WI38 (cell line): ENCODE measurements at regions not wholly inside any gene's neighbourhood (a gene's known extent, or its start where the extent isn't known, plus 50 kb on each side); places are given as distances from the start of the nearest gene placed in this dataset.

Experiments
- H3K4me3 ChIP-seq: 2 replicates; pipeline ENCODE4 v1.5.1; 2011; ENCODE audit warnings: low read depth, mild to moderate bottlenecking, control low read depth, low read length
- CTCF ChIP-seq: IDR thresholded peaks from 2 replicates; pipeline ENCODE4 v1.5.1; 2012; ENCODE audit warnings: low read depth, mild to moderate bottlenecking, control low read depth, low read length

GRCh38 chr2:146031158-146031557 lies 1511.2 kb upstream of the ZEB2 start:
- no peak overlapping the region for H3K4me3 ChIP-seq

GRCh38 chr2:146027156-146027555 lies 1507.2 kb upstream of the ZEB2 start:
- no peak for TF ChIP-seq CTCF
- H3K4me3 ChIP-seq = no peak overlapping the region

More at GRCh38 chr2:146031158-146031557, 1511.2 kb upstream of the ZEB2 start:
- TF ChIP-seq CTCF = no peak

GRCh38 chr2:146025519-146025918 lies 1505.6 kb upstream of the ZEB2 start:
- no peak overlapping the region for H3K4me3 ChIP-seq
- no peak for TF ChIP-seq CTCF

GRCh38 chr2:146024212-146024743 lies 1504.4 kb upstream of the ZEB2 start:
- no peak for TF ChIP-seq CTCF
- no peak overlapping the region for H3K4me3 ChIP-seq

GRCh38 chr2:146004462-146004861 lies 1484.5 kb upstream of the ZEB2 start:
- no peak overlapping the region for H3K4me3 ChIP-seq
- no peak for TF ChIP-seq CTCF

- no peak overlapping the region for H3K4me3 ChIP-seq
- no peak for TF ChIP-seq CTCF
Observed at GRCh38 chr2:146003337-146003736, 1483.4 kb upstream of the ZEB2 start.

GRCh38 chr2:145994910-145995309 lies 1475.0 kb upstream of the ZEB2 start:
- no peak for TF ChIP-seq CTCF
- H3K4me3 ChIP-seq = no peak overlapping the region
